ENCODE measurements at regions not wholly inside any gene's neighbourhood (a gene's known extent, or its start where the extent isn't known, plus 50 kb on each side); places are given as distances from the start of the nearest gene placed in this dataset.

- ATAC-seq (ENCODE audit: insufficient number of reproducible peaks, low FRiP score, low read depth) (no peak), DNase-seq (ENCODE audit: low spot score) (no peak)
- Histone ChIP-seq H3K27ac (no peak overlapping the region), H3K36me3 (no peaks in the 10 kb centered on the region), H3K4me1 (ENCODE audit: control insufficient read depth in 1 of 2, low read depth in 2 of 2) (no peaks in the 10 kb centered on the region), H3K27me3 (replicated peaks; ENCODE audit: insufficient read depth) (no peaks in the 10 kb centered on the region), H3K9me3 (no peaks in the 10 kb centered on the region), H3K4me3 (no peak overlapping the region)
- no peak for TF ChIP-seq CTCF (IDR thresholded peaks at IDR 0.05)
These were observed 178.1 kb upstream of the PPP2R2D start for GRCh38 chr10:131722525-131723264.

GRCh38 chr10:131723297-131724168, 177.3 kb upstream of the PPP2R2D start:
- Histone ChIP-seq H3K4me3 (no peak overlapping the region), H3K9me3 (no peaks in the 10 kb centered on the region), H3K4me1 (ENCODE audit: control insufficient read depth in 1 of 2, low read depth in 2 of 2) (no peaks in the 10 kb centered on the region), H3K27ac (no peak overlapping the region), H3K36me3 (no peaks in the 10 kb centered on the region), H3K27me3 (replicated peaks; ENCODE audit: insufficient read depth) (no peaks in the 10 kb centered on the region)
- no peak for DNase-seq (ENCODE audit: low spot score)
- no peak for TF ChIP-seq CTCF (IDR thresholded peaks at IDR 0.05)
- ATAC-seq (ENCODE audit: insufficient number of reproducible peaks, low FRiP score, low read depth) = no peak

GRCh38 chr10:131724169-131724545, 176.7 kb upstream of the PPP2R2D start:
- H3K4me1 ChIP-seq (ENCODE audit: control insufficient read depth in 1 of 2, low read depth in 2 of 2) = no peaks in the 10 kb centered on the region
- H3K9me3 ChIP-seq = no peaks in the 10 kb centered on the region
- DNase-seq (ENCODE audit: low spot score) = no peak
- no peak overlapping the region for H3K27ac ChIP-seq
- H3K36me3 ChIP-seq = no peaks in the 10 kb centered on the region
- ATAC-seq (ENCODE audit: insufficient number of reproducible peaks, low FRiP score, low read depth) = no peak
- H3K27me3 ChIP-seq (replicated peaks; ENCODE audit: insufficient read depth) = no peaks in the 10 kb centered on the region
- TF ChIP-seq CTCF (IDR thresholded peaks at IDR 0.05) = no peak
- H3K4me3 ChIP-seq = no peak overlapping the region

GRCh38 chr10:131724891-131725580, 175.8 kb upstream of the PPP2R2D start:
- Histone ChIP-seq H3K27me3 (replicated peaks; ENCODE audit: insufficient read depth) (no peaks in the 10 kb centered on the region), H3K9me3 (no peaks in the 10 kb centered on the region), H3K4me1 (ENCODE audit: control insufficient read depth in 1 of 2, low read depth in 2 of 2) (no peaks in the 10 kb centered on the region), H3K36me3 (no peaks in the 10 kb centered on the region), H3K4me3 (no peak overlapping the region), H3K27ac (no peak overlapping the region)
- TF ChIP-seq CTCF (IDR thresholded peaks at IDR 0.05) = no peak
- DNase-seq (ENCODE audit: low spot score) (no peak), ATAC-seq (ENCODE audit: insufficient number of reproducible peaks, low FRiP score, low read depth) (no peak)

- no peak for ATAC-seq (ENCODE audit: insufficient number of reproducible peaks, low FRiP score, low read depth)
- no peak for DNase-seq (ENCODE audit: low spot score)
- no peaks in the 10 kb centered on the region for H3K4me1 ChIP-seq (ENCODE audit: control insufficient read depth in 1 of 2, low read depth in 2 of 2)
- no peak overlapping the region for H3K27ac ChIP-seq
- H3K36me3 ChIP-seq = no peaks in the 10 kb centered on the region
- no peak overlapping the region for H3K4me3 ChIP-seq
- no peaks in the 10 kb centered on the region for H3K9me3 ChIP-seq
- H3K27me3 ChIP-seq (replicated peaks; ENCODE audit: insufficient read depth) = no peaks in the 10 kb centered on the region
- no peak for TF ChIP-seq CTCF (IDR thresholded peaks at IDR 0.05)
These were observed 175.2 kb upstream of the PPP2R2D start for GRCh38 chr10:131725581-131726069.

Measured in thoracic aorta (tissue), 2 donors.